HCT116 (cell line): ENCODE measurements at regions not wholly inside any gene's neighbourhood (a gene's known extent, or its start where the extent isn't known, plus 50 kb on each side); places are given as distances from the start of the nearest gene placed in this dataset.

Experiments used
- ATAC-seq: fragments of 200-7000 bp; cut with Tn5 transposase; 2 replicates; pipeline ENCODE4 v1.9.1; 2020; ENCODE audit warnings: mild to moderate bottlenecking, moderate library complexity
- BruUV-seq: library from RNA; stranded (reverse); fragments of 400-500 nt; replicated peaks from 2 replicates; lab custom pipeline; 2021; lab: Mats Ljungman, UMichigan
- CTCF ChIA-PET: fragments of 300-600 bp; sonication (Branson Sonifier 250); formaldehyde crosslinking; loops from one replicate; lab custom pipeline; 2021; ENCODE audit warnings: antibody characterized with exemption; lab: Charles Lee
- POLR2A ChIA-PET: fragments of 300-600, 350-600 bp; sonication (Branson Sonifier 250); formaldehyde crosslinking; loops from one replicate; lab custom pipeline; 2021; ENCODE audit warnings: antibody characterized with exemption; lab: Charles Lee
- RAD21 ChIA-PET, 2 experiments: fragments of 300-600 bp; sonication (Branson Sonifier 250); formaldehyde crosslinking; loops; one replicate each; lab custom pipeline; 2023; ENCODE audit warnings: low total read pairs in 2 of 2; ENCODE audit not compliant: uncharacterized antibody in 2 of 2, unreplicated experiment in 2 of 2, low non-redundant PET in 1 of 2; lab: Charles Lee
- DNase-seq: peaks from one replicate; pipeline ENCODE4 v3.0.0-alpha.2; 2010; ENCODE audit warnings: low read depth, low spot score
- H2AFZ ChIP-seq: fragments of 200-600 bp; shearing (Covaris generic), sonication (generic); 2 replicates; pipeline ENCODE4 v1.6.1; 2017; ENCODE audit warnings: low read depth, mixed run types, mixed read lengths, antibody characterized with exemption, low read length; ENCODE audit not compliant: poor library complexity, severe bottlenecking
- H3K27ac ChIP-seq: 2 replicates; pipeline ENCODE4 v1.5.1; 2012; ENCODE audit warnings: low read depth, low read length
- H3K27me3 ChIP-seq: fragments of 200-600 bp; sonication (generic); 2 replicates; pipeline ENCODE4 v1.6.1; 2016; ENCODE audit warnings: mixed run types, low read length, mixed read lengths; ENCODE audit not compliant: insufficient read depth
- H3K36me3 ChIP-seq, 2 experiments: fragments of 200-500 bp in 1 of 2; fragments of 200-600 bp in 1 of 2; sonication (Bioruptor generic) in 1 of 2; sonication (generic) in 1 of 2; 2 replicates each; pipeline versions ENCODE4 v1.5.1 to v1.6.1; 2014 to 2016; ENCODE audit warnings: low read length in 2 of 2, inconsistent platforms in 1 of 2, mixed read lengths in 1 of 2, mixed run types in 1 of 2; ENCODE audit not compliant: insufficient read depth in 2 of 2, control insufficient read depth in 1 of 2
- H3K4me1 ChIP-seq, 2 experiments: fragments of 200-600 bp in 1 of 2; sonication (generic) in 1 of 2; 2 replicates each; pipeline versions ENCODE4 v1.5.1 to v1.6.1; 2012 to 2017; ENCODE audit warnings: low read length in 2 of 2, inconsistent platforms in 1 of 2, mild to moderate bottlenecking in 1 of 2, mixed read lengths in 1 of 2, mixed run types in 1 of 2, moderate library complexity in 1 of 2; ENCODE audit not compliant: insufficient read depth in 2 of 2, control insufficient read depth in 1 of 2
- H3K4me2 ChIP-seq: fragments of 200-600 bp; sonication (generic); 2 replicates; pipeline ENCODE4 v1.6.1; 2017; ENCODE audit warnings: mixed run types, low read length, mixed read lengths
- H3K4me3 ChIP-seq, 2 experiments: fragments of 200-600 bp in 1 of 2; sonication (generic) in 1 of 2; replicated peaks in 1 of 2; 2 replicates each; pipeline ENCODE4 v1.5.1; 2011 to 2016; ENCODE audit warnings: low read length in 2 of 2, control low read depth in 1 of 2, low read depth in 1 of 2, mild to moderate bottlenecking in 1 of 2, mixed read lengths in 1 of 2, mixed run types in 1 of 2
- H3K79me2 ChIP-seq: fragments of 200-600 bp; sonication (generic); 2 replicates; pipeline ENCODE4 v1.6.1; 2017; ENCODE audit warnings: mild to moderate bottlenecking, mixed run types, low read length, moderate library complexity, mixed read lengths; ENCODE audit not compliant: insufficient read depth
- H3K9ac ChIP-seq: fragments of 200-600 bp; sonication (generic); 2 replicates; pipeline ENCODE4 v1.6.1; 2016; ENCODE audit warnings: low read length, mixed read lengths
- H3K9me2 ChIP-seq: fragments of 200-600 bp; sonication (generic), shearing (Covaris generic); 2 replicates; pipeline ENCODE4 v1.6.1; 2017; ENCODE audit warnings: mixed run types, mild to moderate bottlenecking, moderate library complexity; ENCODE audit not compliant: insufficient read depth
- H3K9me3 ChIP-seq, 2 experiments: fragments of 200-500 bp in 1 of 2; fragments of 200-600 bp in 1 of 2; sonication (Bioruptor generic) in 1 of 2; sonication (generic) in 1 of 2; 2 replicates each; pipeline ENCODE4 v1.6.1; 2014 to 2017; ENCODE audit warnings: low read length in 2 of 2, mixed read lengths in 2 of 2, inconsistent platforms in 1 of 2, low read depth in 1 of 2, mild to moderate bottlenecking in 1 of 2, mixed run types in 1 of 2, moderate library complexity in 1 of 2; ENCODE audit not compliant: control insufficient read depth in 1 of 2, insufficient read depth in 1 of 2
- H4K20me1 ChIP-seq: fragments of 200-600 bp; sonication (generic), shearing (Covaris generic); 2 replicates; pipeline ENCODE4 v1.6.1; 2017; ENCODE audit warnings: mixed run types, mild to moderate bottlenecking, moderate library complexity; ENCODE audit not compliant: insufficient read depth
- ATF3 ChIP-seq: IDR thresholded peaks from 2 replicates; pipeline ENCODE4 v1.6.1; 2012
- CBX3 ChIP-seq: IDR thresholded peaks from 2 replicates; pipeline ENCODE4 v1.6.1; 2012; ENCODE audit warnings: low read depth
- CEBPB ChIP-seq: IDR thresholded peaks from 2 replicates; pipeline ENCODE4 v1.6.1; 2012; ENCODE audit warnings: low read depth
- CTCF ChIP-seq, 3 experiments: fragments of 200-600 bp in 1 of 3; sonication (generic) in 1 of 3; IDR thresholded peaks in 2 of 3; conservative IDR thresholded peaks in 1 of 3; 2 replicates each; pipeline ENCODE4 v1.5.1; 2012 to 2017; ENCODE audit warnings: low read depth in 2 of 3, low read length in 2 of 3, antibody characterized with exemption in 1 of 3, borderline replicate concordance in 1 of 3, control low read depth in 1 of 3, mild to moderate bottlenecking in 1 of 3, mixed read lengths in 1 of 3, mixed run types in 1 of 3, moderate library complexity in 1 of 3; ENCODE audit not compliant: insufficient read depth in 1 of 3
- EGR1 ChIP-seq: IDR thresholded peaks from 2 replicates; pipeline ENCODE4 v1.6.1; 2012; ENCODE audit warnings: low read depth
- ELF1 ChIP-seq: IDR thresholded peaks from 2 replicates; pipeline ENCODE4 v1.6.1; 2012; ENCODE audit warnings: low read depth, borderline replicate concordance
- EZH2 ChIP-seq: fragments of 200-600 bp; sonication (generic); IDR thresholded peaks from 2 replicates; pipeline ENCODE4 v1.6.1; 2017; ENCODE audit warnings: antibody characterized with exemption, mixed run types
- EZH2phosphoT487 ChIP-seq: fragments of 200-600 bp; IDR thresholded peaks from 2 replicates; pipeline ENCODE4 v1.6.1; 2018; ENCODE audit warnings: antibody characterized with exemption, borderline replicate concordance
- FOSL1 ChIP-seq: IDR thresholded peaks from 2 replicates; pipeline ENCODE4 v1.6.1; 2012; ENCODE audit warnings: low read depth
- MAX ChIP-seq: IDR thresholded peaks from 2 replicates; pipeline ENCODE4 v1.6.1; 2012
- POLR2A ChIP-seq: IDR thresholded peaks from 2 replicates; pipeline ENCODE4 v1.7.0; 2011; ENCODE audit warnings: borderline replicate concordance; ENCODE audit not compliant: insufficient read depth, insufficient read length; ENCODE audit errors: extremely low read depth
- POLR2AphosphoS5 ChIP-seq: IDR thresholded peaks from 2 replicates; pipeline ENCODE4 v1.6.1; 2011; ENCODE audit warnings: mild to moderate bottlenecking, low read depth, low read length, moderate library complexity
- RAD21 ChIP-seq: IDR thresholded peaks from 2 replicates; pipeline ENCODE4 v1.6.1; 2012; ENCODE audit warnings: low read depth, mild to moderate bottlenecking
- REST ChIP-seq: IDR thresholded peaks from 2 replicates; pipeline ENCODE4 v1.6.1; 2012; ENCODE audit warnings: low read depth
- SIN3A ChIP-seq: IDR thresholded peaks from 2 replicates; pipeline ENCODE4 v1.6.1; 2012; ENCODE audit warnings: low read depth
- SRF ChIP-seq: IDR thresholded peaks from 2 replicates; pipeline ENCODE4 v1.6.1; 2012; ENCODE audit warnings: low read depth
- TCF7L2 ChIP-seq: IDR thresholded peaks from 2 replicates; pipeline ENCODE4 v1.7.0; 2011; ENCODE audit warnings: borderline replicate concordance, inconsistent platforms; ENCODE audit not compliant: insufficient read depth, insufficient read length; ENCODE audit errors: extremely low read depth
- YY1 ChIP-seq: IDR thresholded peaks from 2 replicates; pipeline ENCODE4 v1.6.1; 2011; ENCODE audit warnings: low read length, low read depth, moderate library complexity, mild to moderate bottlenecking; ENCODE audit not compliant: insufficient replicate concordance; ENCODE audit errors: extremely low read depth
- ZBTB33 ChIP-seq: IDR thresholded peaks from 2 replicates; pipeline ENCODE4 v1.6.1; 2011; ENCODE audit warnings: mild to moderate bottlenecking, low read length, moderate library complexity; ENCODE audit not compliant: insufficient replicate concordance; ENCODE audit errors: extremely low read depth
- ZNF274 ChIP-seq: fragments of 200-500 bp; sonication (Bioruptor generic); IDR thresholded peaks from 2 replicates; pipeline ENCODE4 v1.6.1; 2014; ENCODE audit warnings: mild to moderate bottlenecking, low read depth, low read length, inconsistent platforms
- intact Hi-C: fragments of 100-400 bp; cut with micrococcal nuclease; formaldehyde crosslinking; loops from 2 replicates; pipeline ENCODE4 v1.10.0; 2022

GRCh38 chr20:54744097-54744496, 268.7 kb downstream of the DOK5 start:
- no peak overlapping the region for H3K9ac ChIP-seq
- no peak overlapping the region for H3K27ac ChIP-seq
- ATAC-seq (no peak), DNase-seq (no peak)
- no peaks in the 10 kb centered on the region for H3K4me1 ChIP-seq
- H3K9me2 ChIP-seq, result no peaks in the 10 kb centered on the region
- ChIA-PET CTCF (no interaction called here), POLR2A (no interaction called here), RAD21 (no interaction called here)
- BruUV-seq, result no TSS peak
- no peaks in the 10 kb centered on the region for H3K79me2 ChIP-seq
- no peaks in the 10 kb centered on the region for H3K36me3 ChIP-seq
- no peak overlapping the region for H3K4me2 ChIP-seq
- no peaks in the 10 kb centered on the region for H4K20me1 ChIP-seq
- no peaks in the 10 kb centered on the region for H3K27me3 ChIP-seq
- no peak overlapping the region for H3K4me3 ChIP-seq
- TF ChIP-seq REST (no peak), POLR2AphosphoS5 (no peak), ELF1 (no peak), EGR1 (no peak), TCF7L2 (no peak), CEBPB (no peak), MAX (no peak), YY1 (no peak), CTCF (IDR thresholded peaks at IDR 0.05 in 2 of 3, conservative IDR thresholded peaks at IDR 0.05 in 1 of 3; ENCODE audit: borderline replicate concordance in 1 of 3, insufficient read depth in 1 of 3, low read depth in 2 of 3, low read length in 2 of 3) (no peak), POLR2A (no peak), EZH2 (no peak), CBX3 (no peak), RAD21 (no peak), ZNF274 (no peak), ZBTB33 (no peak), EZH2phosphoT487 (no peak), FOSL1 (no peak), SRF (no peak), ATF3 (no peak), SIN3A (no peak)
- TF ChIP-seq, all 23 proteins: peak for 0
- intact Hi-C loops, result no loop called here
- Histone ChIP-seq H2AFZ (no peak overlapping the region), H3K9me3 (peaks cover 0 to 13% of the 10 kb centered on the region in 2 experiments; a peak in 1 of 4 replicates)
